Activated CD8-positive, alpha-beta memory T cell treated with anti-CD3 and anti-CD28 coated beads, Interleukin-2, amount 10 ng/mL, durations not matched to agents 7 days and 5 days (primary cell): ENCODE measurements at regions not wholly inside any gene's neighbourhood (a gene's known extent, or its start where the extent isn't known, plus 50 kb on each side); places are given as distances from the start of the nearest gene placed in this dataset.

Experiments used
- ATAC-seq: fragments of 150-1000 bp; cut with Tn5 transposase; one replicate; pipeline ENCODE4 v1.10.0; 2021; ENCODE audit warnings: moderate library complexity
- CTCF ChIA-PET: fragments of 350-600 bp; sonication (Branson Sonifier 250); formaldehyde crosslinking; loops from one replicate; lab custom pipeline; 2021; ENCODE audit warnings: antibody characterized with exemption; lab: Charles Lee
- DNase-seq: peaks from one replicate; pipeline ENCODE4 v3.0.0-alpha.2; 2020
- H3K27ac Mint-ChIP-seq: one replicate; pipeline ENCODE4 v1.8.0; 2021; ENCODE audit warnings: mild to moderate bottlenecking, mixed read lengths
- H3K27me3 Mint-ChIP-seq: one replicate; pipeline ENCODE4 v1.8.0; 2021; ENCODE audit warnings: mixed read lengths
- H3K36me3 Mint-ChIP-seq: one replicate; pipeline ENCODE4 v1.8.0; 2021; ENCODE audit warnings: mild to moderate bottlenecking, mixed read lengths
- H3K4me1 Mint-ChIP-seq: one replicate; pipeline ENCODE4 v1.8.0; 2021; ENCODE audit warnings: mixed read lengths
- H3K4me3 Mint-ChIP-seq: one replicate; pipeline ENCODE4 v1.8.0; 2021; ENCODE audit warnings: mild to moderate bottlenecking, moderate library complexity, mixed read lengths
- H3K9me3 Mint-ChIP-seq: one replicate; pipeline ENCODE4 v1.8.0; 2022; ENCODE audit warnings: low read depth, mixed read lengths

- Mint-ChIP-seq H3K36me3 (no peaks in the 10 kb centered on the region), H3K4me1 (no peaks in the 10 kb centered on the region), H3K27ac (no peak overlapping the region), H3K9me3 (no peaks in the 10 kb centered on the region), H3K4me3 (no peak overlapping the region), H3K27me3 (no peaks in the 10 kb centered on the region)
- ATAC-seq (no peak), DNase-seq (no peak)
- CTCF ChIA-PET, result no interaction called here
These were observed 74.7 kb upstream of the RGL1 start for GRCh38 chr1:183730107-183730724.

DNA sequence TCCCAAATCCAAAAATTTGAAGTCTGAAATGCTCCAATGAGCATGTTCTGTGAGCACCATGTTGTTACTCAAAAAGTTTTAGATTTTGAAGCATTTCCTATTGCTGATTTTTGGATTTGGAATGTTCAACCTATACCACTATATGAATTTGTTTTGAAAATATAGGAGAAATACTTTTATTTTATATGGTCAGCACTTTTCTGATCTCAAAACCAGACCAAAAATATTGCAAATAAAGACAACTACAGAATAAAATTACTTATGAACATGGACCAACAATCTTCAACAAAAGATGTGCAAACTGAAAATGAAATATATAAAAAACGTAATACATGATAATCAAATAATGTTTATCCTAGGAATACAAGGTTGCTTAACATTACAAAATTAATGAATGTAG, 73.7 kb upstream of the APOBEC4 start:
- CTCF ChIA-PET, result no interaction called here
- no peak for DNase-seq
- no peak overlapping the region for H3K27ac Mint-ChIP-seq
- no peaks in the 10 kb centered on the region for H3K4me1 Mint-ChIP-seq
- no peak for ATAC-seq
- no peaks in the 10 kb centered on the region for H3K36me3 Mint-ChIP-seq
- H3K4me3 Mint-ChIP-seq, result no peak overlapping the region
- H3K27me3 Mint-ChIP-seq, result no peaks in the 10 kb centered on the region
- no peaks in the 10 kb centered on the region for H3K9me3 Mint-ChIP-seq

- CTCF ChIA-PET, result no interaction called here
- no peak for ATAC-seq
- Mint-ChIP-seq H3K27me3 (no peaks in the 10 kb centered on the region), H3K9me3 (no peaks in the 10 kb centered on the region), H3K4me1 (no peaks in the 10 kb centered on the region), H3K36me3 (no peaks in the 10 kb centered on the region), H3K27ac (no peak overlapping the region), H3K4me3 (no peak overlapping the region)
- DNase-seq, result no peak
These were observed 71.4 kb upstream of the APOBEC4 start for GRCh38 chr1:183724350-183725042.

DNA sequence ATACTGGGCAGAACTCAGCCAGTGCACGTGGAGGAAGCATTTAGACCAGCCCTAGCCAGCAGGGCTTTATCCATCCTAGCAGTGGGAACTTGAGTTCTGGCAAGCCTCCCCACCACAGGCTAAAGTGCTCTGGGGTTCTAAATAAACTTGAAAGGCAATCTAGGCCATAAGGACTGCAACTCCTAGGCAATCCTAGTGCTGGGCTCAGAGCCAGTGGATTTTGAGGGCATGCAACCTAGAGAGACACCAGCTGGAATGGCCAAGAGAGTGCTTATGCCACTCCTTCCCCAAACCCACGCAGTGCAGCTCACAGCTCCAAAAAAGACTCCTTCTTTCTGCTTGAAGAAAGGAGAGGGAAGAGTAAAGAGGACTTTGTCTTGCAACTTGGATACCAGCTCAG, 70.5 kb upstream of the APOBEC4 start:
- DNase-seq (no peak), ATAC-seq (no peak)
- H3K4me3 Mint-ChIP-seq, result no peak overlapping the region
- CTCF ChIA-PET, result interaction anchor here (0.6 kb wide), 1 partner anchor 676 kb away, joined by 6 read pairs; no protein-coding TSS in a partner anchor
- no peaks in the 10 kb centered on the region for H3K36me3 Mint-ChIP-seq
- H3K9me3 Mint-ChIP-seq, result no peaks in the 10 kb centered on the region
- H3K27ac Mint-ChIP-seq, result no peak overlapping the region
- H3K4me1 Mint-ChIP-seq, result no peaks in the 10 kb centered on the region
- no peaks in the 10 kb centered on the region for H3K27me3 Mint-ChIP-seq

DNA sequence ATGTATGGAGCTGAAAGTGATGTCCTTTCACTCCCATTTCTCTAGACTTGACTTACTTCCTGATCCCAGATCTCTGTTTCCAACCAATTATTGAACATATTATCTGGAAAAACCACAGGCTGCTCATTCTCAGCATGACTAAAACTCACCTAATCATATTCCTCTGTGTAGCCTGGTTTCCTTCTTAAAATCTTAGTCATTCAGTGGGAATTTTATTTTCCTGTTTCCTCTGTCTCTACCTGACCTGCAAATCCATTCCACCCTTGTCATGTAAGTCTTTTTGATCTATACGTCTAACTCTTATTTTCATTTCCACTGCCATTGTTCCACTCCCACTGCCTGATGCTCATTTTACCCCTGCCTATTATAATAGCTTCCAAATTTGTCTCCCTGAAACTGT, 67.9 kb upstream of the APOBEC4 start:
- Mint-ChIP-seq H3K4me3 (no peak overlapping the region), H3K9me3 (no peaks in the 10 kb centered on the region), H3K4me1 (no peaks in the 10 kb centered on the region), H3K27ac (no peak overlapping the region), H3K36me3 (no peaks in the 10 kb centered on the region), H3K27me3 (no peaks in the 10 kb centered on the region)
- ATAC-seq (no peak), DNase-seq (no peak)
- CTCF ChIA-PET, result interaction anchor here (1.3 kb wide), 1 partner anchor 66 kb away, joined by 3 read pairs; no protein-coding TSS in a partner anchor

DNA sequence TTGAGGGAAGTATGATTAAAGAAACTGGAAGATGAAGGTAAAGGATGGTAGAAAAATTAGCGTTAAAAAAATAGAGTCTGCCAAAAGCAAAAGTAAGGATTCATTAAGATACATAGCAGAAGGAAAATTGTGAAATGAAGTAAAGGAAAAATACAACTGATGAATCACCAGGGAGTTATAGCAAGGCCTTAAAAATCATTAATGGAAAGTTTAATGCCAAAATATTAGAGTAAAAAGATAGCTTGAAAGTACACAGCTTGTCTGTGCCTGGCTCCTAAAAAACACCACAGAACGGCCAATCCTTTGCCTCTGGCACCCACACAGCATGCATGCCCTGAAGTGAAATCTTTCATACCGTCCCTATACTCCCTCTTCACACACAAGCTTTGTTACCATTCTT, 66.9 kb upstream of the APOBEC4 start:
- ATAC-seq (no peak), DNase-seq (no peak)
- CTCF ChIA-PET, result interaction anchor here (1.3 kb wide), 1 partner anchor 65 kb away, joined by 3 read pairs; no protein-coding TSS in a partner anchor
- H3K27ac Mint-ChIP-seq, result no peak overlapping the region
- no peaks in the 10 kb centered on the region for H3K4me1 Mint-ChIP-seq
- H3K4me3 Mint-ChIP-seq, result no peak overlapping the region
- no peaks in the 10 kb centered on the region for H3K36me3 Mint-ChIP-seq
- no peaks in the 10 kb centered on the region for H3K9me3 Mint-ChIP-seq
- no peaks in the 10 kb centered on the region for H3K27me3 Mint-ChIP-seq

- no peak for DNase-seq
- Mint-ChIP-seq H3K27ac (no peak overlapping the region), H3K27me3 (no peaks in the 10 kb centered on the region), H3K36me3 (no peaks in the 10 kb centered on the region), H3K4me1 (no peaks in the 10 kb centered on the region), H3K9me3 (no peaks in the 10 kb centered on the region), H3K4me3 (no peak overlapping the region)
- no peak for ATAC-seq
- CTCF ChIA-PET, result no interaction called here
These were observed 66.2 kb upstream of the APOBEC4 start for GRCh38 chr1:183719289-183719688.

GRCh38 chr1:183716286-183716685, 63.2 kb upstream of the APOBEC4 start:
- CTCF ChIA-PET, result interaction anchor here (1.5 kb wide), 1 partner anchor 31 kb away, joined by 4 read pairs; no protein-coding TSS in a partner anchor
- no peaks in the 10 kb centered on the region for H3K4me1 Mint-ChIP-seq
- no peak overlapping the region for H3K27ac Mint-ChIP-seq
- no peaks in the 10 kb centered on the region for H3K36me3 Mint-ChIP-seq
- no peak for ATAC-seq
- no peaks in the 10 kb centered on the region for H3K27me3 Mint-ChIP-seq
- no peak overlapping the region for H3K4me3 Mint-ChIP-seq
- no peaks in the 10 kb centered on the region for H3K9me3 Mint-ChIP-seq
- no peak for DNase-seq

GRCh38 chr1:183711741-183712361, 58.7 kb upstream of the APOBEC4 start:
- no peaks in the 10 kb centered on the region for H3K27me3 Mint-ChIP-seq
- ATAC-seq (no peak), DNase-seq (no peak)
- no peaks in the 10 kb centered on the region for H3K4me1 Mint-ChIP-seq
- no peak overlapping the region for H3K4me3 Mint-ChIP-seq
- CTCF ChIA-PET, result interaction anchor here (0.9 to 1.1 kb wide), 2 partner anchors 27 to 511 kb away, joined by 3 read pairs; no protein-coding TSS in a partner anchor
- no peak overlapping the region for H3K27ac Mint-ChIP-seq
- H3K36me3 Mint-ChIP-seq, result no peaks in the 10 kb centered on the region
- H3K9me3 Mint-ChIP-seq, result no peaks in the 10 kb centered on the region

DNA sequence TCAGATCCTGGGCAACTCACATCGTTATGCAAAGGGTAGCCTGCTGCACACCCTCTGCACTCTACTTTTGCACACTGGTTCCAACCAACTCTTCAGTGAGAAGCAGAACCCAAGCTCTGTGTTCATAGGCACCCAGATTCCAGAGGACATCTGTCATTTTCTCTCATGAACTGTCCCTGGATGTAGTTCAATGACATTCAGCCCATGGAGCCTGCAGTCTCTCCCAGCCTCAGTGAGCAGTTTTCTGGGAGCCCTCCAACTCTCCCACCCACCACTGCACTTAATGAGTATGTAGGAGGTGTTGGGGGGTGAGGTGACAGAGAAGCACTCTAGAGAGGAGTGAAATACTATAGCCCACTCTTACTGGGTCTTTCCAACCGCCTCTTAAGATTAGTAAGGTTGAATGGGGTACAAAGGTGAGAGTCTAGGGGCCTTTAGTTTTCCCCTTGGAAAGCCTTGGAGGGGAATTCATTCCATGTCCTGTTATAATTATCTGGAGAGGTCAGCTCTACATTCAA, 58.1 kb upstream of the APOBEC4 start:
- Mint-ChIP-seq H3K9me3 (no peaks in the 10 kb centered on the region), H3K4me3 (no peak overlapping the region), H3K4me1 (no peaks in the 10 kb centered on the region), H3K27ac (no peak overlapping the region), H3K36me3 (no peaks in the 10 kb centered on the region), H3K27me3 (no peaks in the 10 kb centered on the region)
- CTCF ChIA-PET, result no interaction called here
- DNase-seq, result no peak
- no peak for ATAC-seq

DNA sequence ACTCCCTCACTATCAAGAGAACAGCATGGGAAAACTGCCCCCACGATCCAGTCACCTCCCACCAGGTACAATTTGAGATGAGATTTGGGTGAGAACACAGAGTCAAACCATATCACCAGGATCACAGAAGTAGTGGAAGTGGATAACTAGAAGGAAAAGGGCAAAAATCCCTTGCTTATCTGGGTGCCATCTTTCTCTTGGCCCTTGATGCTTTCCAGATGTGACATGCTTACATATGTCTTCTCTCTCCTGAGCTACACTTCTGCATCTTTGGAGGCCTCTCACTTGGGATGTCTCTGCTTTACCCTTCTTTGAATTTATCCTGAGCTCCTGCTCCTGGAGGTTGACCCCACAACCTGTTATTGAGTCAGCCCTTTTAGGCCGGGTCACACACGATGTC, 57.6 kb upstream of the APOBEC4 start:
- no peak for ATAC-seq

GRCh38 chr1:183710333-183710732, 57.2 kb upstream of the APOBEC4 start:
- Mint-ChIP-seq H3K9me3 (no peaks in the 10 kb centered on the region), H3K27me3 (no peaks in the 10 kb centered on the region), H3K27ac (no peak overlapping the region), H3K4me3 (no peak overlapping the region), H3K36me3 (no peaks in the 10 kb centered on the region), H3K4me1 (no peaks in the 10 kb centered on the region)
- CTCF ChIA-PET, result no interaction called here
- ATAC-seq, result no peak
- no peak for DNase-seq

More for the DNA sequence above, 57.6 kb upstream of the APOBEC4 start:
- Mint-ChIP-seq H3K9me3 (no peaks in the 10 kb centered on the region), H3K27me3 (no peaks in the 10 kb centered on the region), H3K4me3 (no peak overlapping the region), H3K36me3 (no peaks in the 10 kb centered on the region), H3K27ac (no peak overlapping the region), H3K4me1 (no peaks in the 10 kb centered on the region)
- no peak for DNase-seq
- CTCF ChIA-PET, result no interaction called here

- CTCF ChIA-PET, result no interaction called here
- Mint-ChIP-seq H3K27me3 (no peaks in the 10 kb centered on the region), H3K36me3 (peaks cover 3% of the 10 kb centered on the region), H3K9me3 (no peaks in the 10 kb centered on the region), H3K4me3 (no peak overlapping the region), H3K27ac (no peak overlapping the region), H3K4me1 (no peaks in the 10 kb centered on the region)
- no peak for DNase-seq
- no peak for ATAC-seq
These were observed 51.0 kb upstream of the APOBEC4 start for GRCh38 chr1:183704131-183704530.
